ENCODE measurements at regions not wholly inside any gene's neighbourhood (a gene's known extent, or its start where the extent isn't known, plus 50 kb on each side); places are given as distances from the start of the nearest gene placed in this dataset.
A peak's percentile ranks its signal among the peaks of the same experiment; 100 is the strongest.

- Histone ChIP-seq H3K4me3 (ENCODE audit: insufficient read depth, low read length, poor library complexity, severe bottlenecking) (no peak overlapping the region), H3K4me2 (ENCODE audit: low read depth, low read length, poor library complexity, severe bottlenecking) (no peak overlapping the region), H3F3A (ENCODE audit: insufficient read depth) (peaks cover 14% of the 10 kb centered on the region), H4K20me1 (ENCODE audit: low read depth, low read length) (no peaks in the 10 kb centered on the region), H3K36me3 (ENCODE audit: low read length) (0 out of 2 replicates have a peak, but pooled peaks cover 7% of the 10 kb centered on the region), H3K9ac (ENCODE audit: low read length) (no peak overlapping the region), H3K27ac (ENCODE audit: low read depth, low read length) (peak overlapping the region; percentile 55), H3K9me2 (replicated peaks; ENCODE audit: insufficient read depth, low read length) (no peaks in the 10 kb centered on the region), H3K27me3 (ENCODE audit: low read length) (no peaks in the 10 kb centered on the region), H3K9me3 (ENCODE audit: insufficient read depth, low read length) (peaks cover 4% of the 10 kb centered on the region; the same call in 1 of the 2 replicates), H3K79me2 (ENCODE audit: insufficient read depth, low read length) (peaks cover 53% of the 10 kb centered on the region), H2AFZ (ENCODE audit: low read depth, low read length, severe bottlenecking) (no peak overlapping the region)
- TF ChIP-seq EZH2phosphoT487 (conservative IDR thresholded peaks at IDR 0.05; ENCODE audit: low read length): no peak
- TF ChIP-seq CTCF (IDR thresholded peaks at IDR 0.05; ENCODE audit: insufficient read depth, low read length, poor library complexity, severe bottlenecking): no peak
Measured at GRCh38 chr12:31880340-31880739, 78.9 kb upstream of the RESF1 start.

- peak overlapping the region; percentile 29 for H3K9ac ChIP-seq (ENCODE audit: low read length)
- peaks cover 14% of the 10 kb centered on the region for H3F3A ChIP-seq (ENCODE audit: insufficient read depth)
- no peaks in the 10 kb centered on the region for H3K36me3 ChIP-seq (ENCODE audit: low read length)
- H3K9me3 ChIP-seq (ENCODE audit: insufficient read depth, low read length): no peaks in the 10 kb centered on the region
- peaks cover 37% of the 10 kb centered on the region; the same call in 1 of the 2 replicates for H3K79me2 ChIP-seq (ENCODE audit: insufficient read depth, low read length)
- peak overlapping the region; percentile 22 for H2AFZ ChIP-seq (ENCODE audit: low read depth, low read length, severe bottlenecking)
- no peak for TF ChIP-seq EZH2phosphoT487 (conservative IDR thresholded peaks at IDR 0.05; ENCODE audit: low read length)
- TF ChIP-seq CTCF (IDR thresholded peaks at IDR 0.05; ENCODE audit: insufficient read depth, low read length, poor library complexity, severe bottlenecking): no peak
- H3K27ac ChIP-seq (ENCODE audit: low read depth, low read length): peak overlapping the region; percentile 57
- peak overlapping the region; percentile 38 for H3K4me2 ChIP-seq (ENCODE audit: low read depth, low read length, poor library complexity, severe bottlenecking)
- H3K9me2 ChIP-seq (replicated peaks; ENCODE audit: insufficient read depth, low read length): no peaks in the 10 kb centered on the region
- no peaks in the 10 kb centered on the region for H4K20me1 ChIP-seq (ENCODE audit: low read depth, low read length)
- no peak overlapping the region for H3K4me3 ChIP-seq (ENCODE audit: insufficient read depth, low read length, poor library complexity, severe bottlenecking)
- H3K27me3 ChIP-seq (ENCODE audit: low read length): no peaks in the 10 kb centered on the region
Measured at GRCh38 chr12:31877884-31878283, 81.3 kb upstream of the RESF1 start.

GRCh38 chr12:31876568-31877424 lies 82.4 kb upstream of the RESF1 start:
- no peaks in the 10 kb centered on the region for H3K36me3 ChIP-seq (ENCODE audit: low read length)
- H3K27me3 ChIP-seq (ENCODE audit: low read length): no peaks in the 10 kb centered on the region
- TF ChIP-seq CTCF (IDR thresholded peaks at IDR 0.05; ENCODE audit: insufficient read depth, low read length, poor library complexity, severe bottlenecking): no peak
- no peak for TF ChIP-seq EZH2phosphoT487 (conservative IDR thresholded peaks at IDR 0.05; ENCODE audit: low read length)
- no peak overlapping the region for H3K4me3 ChIP-seq (ENCODE audit: insufficient read depth, low read length, poor library complexity, severe bottlenecking)
- no peaks in the 10 kb centered on the region for H3K9me3 ChIP-seq (ENCODE audit: insufficient read depth, low read length)
- H2AFZ ChIP-seq (ENCODE audit: low read depth, low read length, severe bottlenecking): peak overlapping the region; percentile 22
- H3K9ac ChIP-seq (ENCODE audit: low read length): peak overlapping the region; percentile 29
- peaks cover 28% of the 10 kb centered on the region; the same call in 1 of the 2 replicates for H3K79me2 ChIP-seq (ENCODE audit: insufficient read depth, low read length)
- H3K27ac ChIP-seq (ENCODE audit: low read depth, low read length): peak overlapping the region; percentile 57
- H3F3A ChIP-seq (ENCODE audit: insufficient read depth): peaks cover 14% of the 10 kb centered on the region
- H3K9me2 ChIP-seq (replicated peaks; ENCODE audit: insufficient read depth, low read length): no peaks in the 10 kb centered on the region
- H3K4me2 ChIP-seq (ENCODE audit: low read depth, low read length, poor library complexity, severe bottlenecking): peak overlapping the region; percentile 38
- no peaks in the 10 kb centered on the region for H4K20me1 ChIP-seq (ENCODE audit: low read depth, low read length)
